Colonic mucosa (tissue), 4 donors: ENCODE measurements at regions not wholly inside any gene's neighbourhood (a gene's known extent, or its start where the extent isn't known, plus 50 kb on each side); places are given as distances from the start of the nearest gene placed in this dataset.

Experiments
- DNase-seq: peaks from one replicate; pipeline ENCODE4 v3.0.0-alpha.2; 2020
- H3K27ac ChIP-seq: fragments of 200-600 bp; one replicate; pipeline ENCODE4 v1.8.0; 2021
- H3K27me3 ChIP-seq: fragments of 200-600 bp; one replicate; pipeline ENCODE4 v1.8.0; 2021
- H3K36me3 ChIP-seq: fragments of 200-600 bp; one replicate; pipeline ENCODE4 v1.8.0; 2021
- H3K4me1 ChIP-seq: fragments of 200-600 bp; one replicate; pipeline ENCODE4 v1.8.0; 2021; ENCODE audit warnings: mild to moderate bottlenecking
- H3K4me3 ChIP-seq: fragments of 200-600 bp; one replicate; pipeline ENCODE4 v1.8.0; 2021
- H3K9ac ChIP-seq, 2 donors: one replicate each; pipeline ENCODE4 v1.7.0; 2013; ENCODE audit warnings: control low read depth in 2 of 2, low read depth in 2 of 2, low read length in 2 of 2
- H3K9me3 ChIP-seq: fragments of 200-600 bp; one replicate; pipeline ENCODE4 v1.8.0; 2021
- CTCF ChIP-seq: fragments of 200-600 bp; IDR thresholded peaks from one replicate; pipeline ENCODE4 v1.8.0; 2022; ENCODE audit warnings: antibody characterized with exemption, mild to moderate bottlenecking
- intact Hi-C: fragments of 100-400 bp; cut with DNase I; formaldehyde crosslinking; loops from one replicate; pipeline ENCODE4 v1.14.1; 2022
- donor health status: healthy.
- donor health status: DM: no; HTN: no; CAD: no.
- donor health status: DM: no; HTN: no; CAD: no.

DNA sequence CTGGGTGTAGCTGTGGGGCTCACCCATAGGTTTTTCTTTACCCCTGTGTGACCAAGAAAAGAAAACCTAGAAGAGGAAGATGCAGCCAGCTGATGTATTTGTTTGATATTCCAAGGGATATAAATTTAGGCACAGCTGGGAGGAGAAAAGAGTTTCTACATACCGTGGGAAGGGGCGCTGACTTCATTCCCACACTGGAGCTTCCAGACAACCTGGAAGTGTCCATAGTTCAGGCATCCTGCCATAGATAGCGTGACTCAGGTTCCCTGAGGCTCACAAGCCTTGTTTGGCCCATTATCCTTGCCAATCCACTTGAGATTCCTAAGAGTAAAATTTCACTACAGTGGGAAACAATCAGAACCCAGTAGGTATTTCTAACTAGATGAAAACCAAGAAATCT, 371.7 kb upstream of the NRP1 start:
- DNase-seq, result no peak
- Histone ChIP-seq H3K36me3 (no peaks in the 10 kb centered on the region), H3K4me3 (no peak overlapping the region), H3K4me1 (no peaks in the 10 kb centered on the region), H3K27me3 (no peaks in the 10 kb centered on the region), H3K27ac (no peak overlapping the region), H3K9ac (no peak overlapping the region), H3K9me3 (no peaks in the 10 kb centered on the region)
- no peak for TF ChIP-seq CTCF
- intact Hi-C loops, result no loop called here

DNA sequence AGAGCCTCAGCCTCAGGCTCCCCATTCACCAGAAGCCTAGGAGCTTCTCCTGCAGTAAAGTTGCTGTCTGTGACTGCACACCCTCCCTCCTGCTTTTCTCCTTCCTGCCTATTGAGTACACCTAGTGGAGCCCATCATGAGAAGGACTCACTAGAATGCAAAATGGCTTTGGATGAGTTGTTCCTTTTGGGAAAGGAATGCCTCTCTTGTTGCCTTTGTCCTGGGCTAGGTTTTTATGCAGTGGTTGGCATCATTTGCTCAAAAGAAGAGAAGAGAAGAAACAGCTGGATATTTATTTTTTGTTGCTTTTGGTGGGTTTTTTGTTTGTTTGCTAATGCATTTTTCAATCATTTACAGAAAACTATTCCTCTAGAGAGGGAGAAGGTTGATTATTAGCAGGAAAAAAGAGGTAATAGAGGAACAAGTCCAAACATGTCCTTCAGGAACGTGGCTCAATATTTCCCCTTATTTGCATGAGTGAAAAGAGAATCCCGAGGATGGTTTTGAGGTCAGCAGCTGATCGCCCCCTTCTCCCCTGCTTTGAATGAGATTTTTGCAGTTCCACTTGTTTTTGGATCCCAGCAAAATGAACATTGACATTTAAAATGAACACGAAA, 369.9 kb upstream of the NRP1 start:
- no peak overlapping the region for H3K4me3 ChIP-seq
- intact Hi-C loops, result no loop called here
- no peaks in the 10 kb centered on the region for H3K36me3 ChIP-seq
- no peak overlapping the region for H3K9ac ChIP-seq
- no peaks in the 10 kb centered on the region for H3K9me3 ChIP-seq
- no peak for TF ChIP-seq CTCF
- H3K27me3 ChIP-seq, result no peaks in the 10 kb centered on the region
- no peak for DNase-seq
- no peaks in the 10 kb centered on the region for H3K4me1 ChIP-seq
- no peak overlapping the region for H3K27ac ChIP-seq

DNA sequence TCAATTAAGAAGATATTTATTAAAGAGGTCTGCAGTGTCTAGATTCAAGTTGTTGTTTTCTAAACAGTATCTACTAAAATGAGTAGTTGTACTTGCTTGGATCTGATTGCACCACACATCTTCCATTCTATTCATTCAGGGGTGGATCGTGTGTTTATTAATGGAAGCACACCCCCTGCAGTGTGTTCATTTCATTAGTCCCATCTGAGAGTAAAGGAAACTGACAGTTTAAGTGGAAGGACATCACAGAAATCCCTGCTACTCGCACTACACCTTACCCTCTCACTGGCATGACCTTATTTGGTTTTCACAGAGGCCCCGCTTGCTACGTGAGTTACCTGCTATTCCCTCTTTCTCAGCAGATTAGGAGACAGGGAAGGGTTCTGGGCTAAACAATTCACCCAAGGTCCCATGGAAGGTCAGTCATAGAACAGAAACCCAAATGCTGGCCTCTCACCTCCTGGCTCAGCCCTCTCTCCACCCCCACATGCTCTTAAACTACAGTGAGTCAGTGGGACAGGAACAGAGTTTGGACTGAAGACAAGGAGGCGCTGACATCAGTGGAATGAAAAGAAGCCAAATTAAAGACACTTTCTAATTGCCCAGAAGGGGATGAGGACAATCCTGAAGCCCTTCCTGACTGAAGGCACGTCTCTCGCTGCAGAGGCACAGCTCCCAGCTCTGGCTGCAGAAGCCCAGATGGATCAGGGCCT, 369.2 kb upstream of the NRP1 start:
- DNase-seq, result no peak
- Histone ChIP-seq H3K9me3 (no peaks in the 10 kb centered on the region), H3K4me3 (no peak overlapping the region), H3K36me3 (no peaks in the 10 kb centered on the region), H3K27ac (no peak overlapping the region), H3K4me1 (no peaks in the 10 kb centered on the region), H3K27me3 (no peaks in the 10 kb centered on the region), H3K9ac (no peak overlapping the region)
- no peak for TF ChIP-seq CTCF
- intact Hi-C loops, result no loop called here

GRCh38 chr10:33698033-33698432, 363.6 kb upstream of the NRP1 start:
- H3K27me3 ChIP-seq, result no peaks in the 10 kb centered on the region
- no peak overlapping the region for H3K4me3 ChIP-seq
- intact Hi-C loops, result no loop called here
- H3K36me3 ChIP-seq, result no peaks in the 10 kb centered on the region
- no peaks in the 10 kb centered on the region for H3K4me1 ChIP-seq
- no peaks in the 10 kb centered on the region for H3K9me3 ChIP-seq
- H3K27ac ChIP-seq, result no peak overlapping the region
- TF ChIP-seq CTCF, result no peak
- H3K9ac ChIP-seq, result no peak overlapping the region
- no peak for DNase-seq

GRCh38 chr10:33697016-33697415, 362.5 kb upstream of the NRP1 start:
- intact Hi-C loops, result no loop called here
- H3K27ac ChIP-seq, result no peak overlapping the region
- no peak overlapping the region for H3K4me3 ChIP-seq
- H3K4me1 ChIP-seq, result no peaks in the 10 kb centered on the region
- no peaks in the 10 kb centered on the region for H3K9me3 ChIP-seq
- H3K36me3 ChIP-seq, result no peaks in the 10 kb centered on the region
- H3K9ac ChIP-seq, result no peak overlapping the region
- no peak for TF ChIP-seq CTCF
- no peaks in the 10 kb centered on the region for H3K27me3 ChIP-seq
- no peak for DNase-seq
